Muscle layer of colon (tissue), 2 donors: ENCODE measurements at regions not wholly inside any gene's neighbourhood (a gene's known extent, or its start where the extent isn't known, plus 50 kb on each side); places are given as distances from the start of the nearest gene placed in this dataset.
"Not testable (repeated sequence)": the region's sequence is repeated elsewhere in the genome, so short reads cannot be mapped to it uniquely, and the experiment has no call there.

Experiments
- H3K27ac ChIP-seq: one replicate; pipeline ENCODE4 v1.7.0; 2013; ENCODE audit warnings: low read depth, mild to moderate bottlenecking, low read length, moderate library complexity
- H3K27me3 ChIP-seq, 2 donors: one replicate each; pipeline ENCODE4 v1.7.0; 2013; ENCODE audit warnings: low read length in 2 of 2, mild to moderate bottlenecking in 2 of 2; ENCODE audit not compliant: insufficient read depth in 2 of 2, control insufficient read depth in 1 of 2
- H3K36me3 ChIP-seq: one replicate; pipeline ENCODE4 v1.7.0; 2013; ENCODE audit warnings: mild to moderate bottlenecking, low read length; ENCODE audit not compliant: insufficient read depth
- H3K4me1 ChIP-seq: one replicate; pipeline ENCODE4 v1.7.0; 2013; ENCODE audit warnings: mild to moderate bottlenecking, low read length; ENCODE audit not compliant: insufficient read depth
- H3K4me3 ChIP-seq, 2 donors: one replicate each; pipeline ENCODE4 v1.7.0; 2013; ENCODE audit warnings: low read length in 2 of 2, low read depth in 1 of 2, mild to moderate bottlenecking in 1 of 2, moderate library complexity in 1 of 2
- H3K9ac ChIP-seq: one replicate; pipeline ENCODE4 v1.7.0; 2013; ENCODE audit warnings: low read length
- H3K9me3 ChIP-seq: one replicate; pipeline ENCODE4 v1.7.0; 2013; ENCODE audit warnings: mild to moderate bottlenecking, low read length
- donor health status: abdominal sarcoma.
- donor health status: Adenocarcinoma of cecum.

DNA sequence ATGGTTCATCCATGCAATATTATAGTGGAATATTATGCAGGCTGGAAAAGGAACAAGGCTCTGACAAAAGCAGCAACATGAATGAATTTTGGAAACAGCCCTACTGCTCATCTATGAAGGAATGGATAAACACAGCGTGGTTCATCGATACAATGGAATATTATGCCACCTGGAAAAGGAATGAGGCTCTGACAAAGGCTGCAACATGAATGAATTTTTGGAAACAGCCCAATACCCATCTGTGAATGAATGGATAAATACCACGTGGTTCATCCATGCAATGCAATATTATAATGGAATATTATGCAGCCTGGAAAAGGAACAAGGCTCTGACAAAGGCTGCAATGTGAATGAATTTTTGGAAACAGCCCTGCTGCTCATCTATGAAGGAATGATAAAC is 160.4 kb downstream of the CRLF2 start:
- Histone ChIP-seq H3K9me3 (peaks cover 7% of the 10 kb centered on the region), H3K4me3 (no peak overlapping the region), H3K9ac (no peak overlapping the region), H3K27ac (no peak overlapping the region), H3K27me3 (no peaks in the 10 kb centered on the region), H3K4me1 (no peaks in the 10 kb centered on the region), H3K36me3 (no peaks in the 10 kb centered on the region)

DNA sequence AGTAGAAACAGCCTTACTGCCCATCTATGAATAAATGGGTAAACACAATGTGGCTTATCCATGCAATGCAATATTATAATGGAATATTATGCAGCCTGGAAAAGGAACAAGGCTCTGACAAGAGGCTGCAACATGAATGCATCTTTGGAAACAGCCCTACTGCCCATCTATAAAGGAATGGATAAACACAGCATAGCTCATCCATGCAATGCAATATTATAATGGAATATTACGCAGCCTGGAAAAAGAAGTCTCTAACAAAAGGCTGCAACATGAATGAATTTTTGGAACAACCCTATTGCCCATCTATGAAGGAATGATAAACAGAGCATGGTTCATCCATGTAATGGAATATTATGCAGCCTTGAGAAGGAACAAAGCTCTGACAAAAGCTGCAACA is 161.0 kb downstream of the CRLF2 start:
- Histone ChIP-seq H3K9ac (no peak overlapping the region), H3K9me3 (peaks cover 7% of the 10 kb centered on the region), H3K4me1 (no peaks in the 10 kb centered on the region), H3K4me3 (no peak overlapping the region), H3K27me3 (no peaks in the 10 kb centered on the region), H3K27ac (no peak overlapping the region), H3K36me3 (no peaks in the 10 kb centered on the region)

DNA sequence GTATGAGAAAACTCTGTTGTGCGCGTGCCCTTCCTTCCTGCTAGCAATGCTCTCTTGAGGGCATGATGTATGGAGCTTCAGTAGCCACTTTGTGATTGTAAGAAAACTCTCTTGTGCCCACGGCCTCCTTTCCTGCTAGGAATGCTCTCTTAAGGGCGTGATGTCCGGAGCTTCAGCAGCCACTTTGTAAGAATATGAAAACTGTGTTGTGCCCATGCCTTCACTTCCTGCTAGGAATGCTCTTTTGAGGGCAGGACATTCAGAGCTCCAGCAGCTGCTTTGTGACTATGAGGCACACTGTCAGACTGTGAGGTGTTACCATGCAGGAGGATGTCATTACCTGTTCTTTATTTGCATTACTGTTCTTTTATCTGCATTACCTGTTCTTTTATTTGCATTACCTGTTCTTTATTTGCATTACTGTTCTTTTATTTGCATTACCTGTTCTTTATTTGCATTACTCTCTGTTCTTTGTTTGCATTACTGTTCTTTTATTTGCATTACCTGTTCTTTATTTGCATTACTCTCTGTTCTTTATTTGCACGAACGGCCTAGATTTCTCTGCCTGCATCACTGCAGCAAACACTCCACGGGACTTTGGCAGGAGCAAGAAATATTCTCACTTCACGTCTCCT is 166.7 kb downstream of the CRLF2 start:
- no peak overlapping the region for H3K27ac ChIP-seq
- H3K4me3 ChIP-seq: no peak overlapping the region
- H3K36me3 ChIP-seq: no peaks in the 10 kb centered on the region
- no peaks in the 10 kb centered on the region for H3K27me3 ChIP-seq
- no peaks in the 10 kb centered on the region for H3K4me1 ChIP-seq
- H3K9ac ChIP-seq: no peak overlapping the region
- peaks cover 10% of the 10 kb centered on the region for H3K9me3 ChIP-seq

DNA sequence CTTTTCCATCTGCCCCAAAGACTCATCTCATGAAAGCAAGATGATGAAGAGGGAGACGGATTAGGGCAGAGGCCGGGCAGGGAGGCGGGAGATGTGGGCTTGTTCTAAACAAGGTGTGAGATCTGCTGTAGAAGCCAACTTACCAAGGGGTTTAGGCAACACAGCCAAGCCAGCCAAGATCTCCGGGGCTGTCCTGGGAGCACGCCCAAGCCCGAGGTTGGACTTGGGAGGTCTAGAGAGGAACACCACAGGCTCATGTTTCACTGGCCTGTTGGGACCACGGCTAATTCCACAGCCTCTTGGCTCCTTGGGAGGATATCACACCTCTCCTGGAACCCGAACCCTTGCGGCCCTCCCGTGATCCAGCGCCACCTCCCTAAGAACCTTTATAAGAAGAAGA is 171.4 kb downstream of the CRLF2 start:
- Histone ChIP-seq H3K27me3 (no peaks in the 10 kb centered on the region), H3K36me3 (no peaks in the 10 kb centered on the region), H3K4me3 (no peak overlapping the region), H3K9ac (no peak overlapping the region), H3K27ac (no peak overlapping the region), H3K9me3 (peaks cover 10% of the 10 kb centered on the region), H3K4me1 (no peaks in the 10 kb centered on the region)

DNA sequence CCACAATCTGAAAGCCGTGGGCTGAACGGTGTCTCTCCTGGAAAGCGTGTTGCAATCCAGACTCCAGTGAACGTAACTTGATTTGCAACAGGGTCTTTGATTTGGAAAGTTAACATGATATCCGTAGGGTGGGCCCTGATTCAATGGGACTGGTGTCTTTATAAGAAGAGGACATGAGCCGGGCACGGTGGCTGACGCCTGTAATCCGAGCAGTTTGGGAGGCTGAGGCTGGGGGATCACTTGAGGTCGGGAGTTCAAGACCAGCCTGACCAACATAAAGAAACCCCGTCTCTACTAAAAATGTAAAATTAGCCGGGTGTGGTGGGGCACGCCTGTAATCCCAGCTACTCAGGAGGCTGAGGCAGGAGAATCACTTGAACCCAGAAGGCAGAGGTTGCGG is 176.5 kb downstream of the CRLF2 start:
- not testable (repeated sequence) for H3K4me1 ChIP-seq, H3K27ac ChIP-seq, H3K9ac ChIP-seq, H3K27me3 ChIP-seq, H3K9me3 ChIP-seq, H3K4me3 ChIP-seq, H3K36me3 ChIP-seq

DNA sequence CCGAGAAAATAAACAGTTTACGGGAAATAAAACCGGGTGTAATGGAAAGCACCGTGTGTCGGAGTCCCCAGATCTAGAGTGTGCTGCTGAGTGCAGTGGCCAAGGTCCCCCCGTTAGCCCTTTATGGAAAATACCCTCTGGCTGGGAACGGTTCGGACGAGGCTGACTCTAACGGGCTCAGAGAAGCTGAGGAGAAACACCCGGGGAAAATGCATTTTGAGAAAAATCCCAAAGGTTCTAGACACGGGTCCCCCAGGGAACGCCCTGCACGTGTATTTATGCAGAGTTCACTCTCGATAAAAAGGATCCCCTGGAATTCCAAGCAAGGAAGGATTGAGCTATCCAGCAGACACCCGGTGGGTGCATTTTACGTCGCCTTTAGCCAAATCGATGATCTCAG is 177.2 kb downstream of the CRLF2 start:
- Histone ChIP-seq H3K27ac (no peak overlapping the region), H3K4me1 (no peaks in the 10 kb centered on the region), H3K9ac (no peak overlapping the region), H3K4me3 (no peak overlapping the region), H3K9me3 (no peaks in the 10 kb centered on the region), H3K36me3 (no peaks in the 10 kb centered on the region), H3K27me3 (no peaks in the 10 kb centered on the region)

DNA sequence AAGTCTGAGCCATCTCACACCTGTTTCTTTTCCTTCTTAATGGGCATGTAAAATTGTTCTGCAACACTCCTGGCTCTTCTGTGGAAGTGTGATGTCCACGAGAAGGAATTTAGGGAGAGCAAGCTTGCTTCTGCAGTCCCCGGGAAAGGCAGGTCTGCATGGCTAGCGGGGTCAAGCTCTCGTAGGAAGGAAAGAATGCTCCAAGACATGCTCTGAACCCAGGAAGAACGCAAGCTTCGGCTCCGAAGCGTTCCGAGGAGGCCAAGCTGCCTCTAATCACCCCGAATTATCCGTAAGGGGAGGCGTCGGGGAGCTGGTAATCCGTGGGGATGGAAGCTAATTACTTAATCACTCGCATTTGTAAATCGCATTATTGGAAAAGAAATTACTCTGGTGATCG is 177.7 kb downstream of the CRLF2 start:
- no peak overlapping the region for H3K9ac ChIP-seq
- no peaks in the 10 kb centered on the region for H3K4me1 ChIP-seq
- no peak overlapping the region for H3K4me3 ChIP-seq
- H3K27ac ChIP-seq: no peak overlapping the region
- H3K27me3 ChIP-seq: no peaks in the 10 kb centered on the region
- no peaks in the 10 kb centered on the region for H3K9me3 ChIP-seq
- no peaks in the 10 kb centered on the region for H3K36me3 ChIP-seq

DNA sequence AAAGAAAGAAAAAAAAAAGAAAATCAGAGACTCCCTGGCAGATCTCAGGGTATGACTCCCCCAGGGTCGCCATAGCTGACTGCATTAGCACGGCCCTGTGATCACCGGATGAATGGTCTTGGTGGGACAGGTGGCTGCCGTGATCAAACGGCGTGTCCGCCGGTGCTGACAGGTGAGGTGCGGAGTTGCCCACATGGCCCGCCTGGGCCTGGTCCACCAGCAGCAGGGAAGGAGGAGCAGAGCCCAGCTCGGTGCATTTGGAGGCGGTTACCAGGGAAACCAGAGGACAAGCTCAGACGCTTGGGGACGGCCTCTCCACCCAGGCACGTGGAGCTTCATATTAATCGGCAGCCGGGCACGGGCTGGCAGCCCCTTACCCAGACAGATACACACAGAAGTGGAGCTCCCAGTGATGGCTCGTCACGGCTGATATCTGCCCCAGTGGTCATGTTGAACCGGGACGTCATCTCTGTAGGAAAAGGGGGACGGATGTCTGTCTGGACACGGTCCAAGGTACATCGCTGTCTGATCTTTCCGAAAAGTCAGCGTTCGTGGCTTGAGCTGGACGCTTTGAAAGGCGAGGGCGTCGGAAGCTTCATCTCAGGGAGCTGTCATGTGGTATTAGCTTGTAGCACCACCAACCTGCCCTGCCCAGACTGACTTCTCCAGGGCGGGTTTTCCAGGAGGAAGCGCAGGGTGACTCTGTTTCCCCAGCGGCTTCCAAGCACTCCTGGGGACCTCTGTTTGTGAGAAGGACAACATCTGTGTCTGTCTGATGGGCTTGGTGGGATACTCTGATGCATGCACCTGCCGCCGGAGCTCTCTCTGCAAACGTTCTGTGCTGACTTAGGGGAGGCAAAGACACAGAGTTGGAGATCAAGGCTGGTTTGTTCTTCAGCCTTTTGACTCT is 180.7 kb downstream of the CRLF2 start:
- no peak overlapping the region for H3K9ac ChIP-seq
- no peaks in the 10 kb centered on the region for H3K9me3 ChIP-seq
- H3K27ac ChIP-seq: no peak overlapping the region
- no peak overlapping the region for H3K4me3 ChIP-seq
- no peaks in the 10 kb centered on the region for H3K4me1 ChIP-seq
- no peaks in the 10 kb centered on the region for H3K36me3 ChIP-seq
- no peaks in the 10 kb centered on the region for H3K27me3 ChIP-seq

DNA sequence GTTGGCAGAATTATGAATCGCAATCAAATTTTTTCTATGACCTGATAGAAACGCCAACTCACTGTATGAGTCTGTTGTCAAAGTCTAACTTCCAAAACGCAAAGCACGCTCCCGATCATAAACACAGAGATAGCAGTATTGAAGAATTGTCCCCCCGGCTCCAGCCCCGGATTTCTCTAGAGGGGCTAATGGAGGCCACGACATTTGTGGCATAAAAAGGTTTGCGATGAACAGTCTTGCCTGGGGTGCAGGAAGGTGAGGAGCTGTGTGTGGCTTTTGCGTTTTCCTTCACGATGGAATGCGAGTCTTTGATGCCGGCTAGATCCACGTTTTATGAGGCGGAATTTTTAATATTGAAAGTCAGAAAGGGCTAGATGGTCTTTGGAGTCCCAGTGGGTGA is 183.0 kb downstream of the CRLF2 start:
- H3K27me3 ChIP-seq: no peaks in the 10 kb centered on the region
- no peak overlapping the region for H3K27ac ChIP-seq
- H3K4me3 ChIP-seq: no peak overlapping the region
- no peaks in the 10 kb centered on the region for H3K9me3 ChIP-seq
- H3K4me1 ChIP-seq: no peaks in the 10 kb centered on the region
- no peaks in the 10 kb centered on the region for H3K36me3 ChIP-seq
- H3K9ac ChIP-seq: no peak overlapping the region

DNA sequence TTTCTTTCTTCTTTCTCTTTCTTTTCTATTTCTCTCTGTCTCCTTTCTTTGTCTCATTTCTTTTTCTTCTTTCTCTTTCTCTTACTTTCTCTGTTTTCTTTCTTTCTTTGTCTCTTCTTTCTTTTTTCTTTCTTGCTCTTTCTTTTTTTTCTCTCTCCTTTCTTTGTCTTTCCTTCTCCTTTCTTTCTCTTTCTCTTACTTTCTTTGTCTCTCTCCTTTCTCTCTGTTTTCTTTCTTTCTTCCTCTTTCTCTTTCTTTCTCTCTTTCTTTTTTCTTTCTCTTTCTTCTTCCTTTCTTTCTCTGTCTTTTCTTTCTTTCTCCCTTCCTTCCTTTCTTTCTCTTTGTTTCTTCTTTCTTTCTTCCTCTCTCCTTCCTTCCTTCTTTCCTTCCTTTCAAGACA is 184.8 kb downstream of the CRLF2 start:
- H3K9me3 ChIP-seq: no peaks in the 10 kb centered on the region
- no peaks in the 10 kb centered on the region for H3K36me3 ChIP-seq
- no peaks in the 10 kb centered on the region for H3K4me1 ChIP-seq
- H3K27me3 ChIP-seq: no peaks in the 10 kb centered on the region
- no peak overlapping the region for H3K4me3 ChIP-seq
- H3K9ac ChIP-seq: no peak overlapping the region
- H3K27ac ChIP-seq: no peak overlapping the region

DNA sequence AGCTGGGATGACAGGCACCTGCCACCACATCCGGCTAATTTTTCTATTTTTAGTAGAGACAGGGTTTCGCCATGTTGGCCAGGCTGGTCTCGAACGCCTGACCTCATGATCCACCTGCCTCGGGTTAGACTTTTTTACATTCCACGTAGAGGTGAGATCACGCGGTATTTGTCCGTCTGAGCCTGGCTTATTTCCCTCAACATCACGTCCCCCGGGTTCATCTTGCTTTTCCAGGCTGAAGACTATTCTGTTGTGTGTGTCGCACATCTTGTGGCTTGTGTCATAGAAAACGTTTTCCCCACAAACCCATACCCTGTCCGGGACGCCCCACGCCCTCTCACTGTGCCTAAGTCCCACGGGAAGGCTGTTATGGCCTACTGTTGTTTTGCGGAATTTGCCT is 185.3 kb downstream of the CRLF2 start:
- Histone ChIP-seq H3K4me1 (no peaks in the 10 kb centered on the region), H3K4me3 (no peak overlapping the region), H3K27me3 (no peaks in the 10 kb centered on the region)

More for the DNA sequence above, 185.3 kb downstream of the CRLF2 start:
- H3K27ac ChIP-seq: no peak overlapping the region
- no peak overlapping the region for H3K9ac ChIP-seq
- no peaks in the 10 kb centered on the region for H3K9me3 ChIP-seq
- H3K36me3 ChIP-seq: no peaks in the 10 kb centered on the region
